GM11168 (cell line): ENCODE measurements at regions not wholly inside any gene's neighbourhood (a gene's known extent, or its start where the extent isn't known, plus 50 kb on each side); places are given as distances from the start of the nearest gene placed in this dataset.

Experiments
- in situ Hi-C: fragments of 300-500 bp; cut with MboI; formaldehyde crosslinking; loops from one replicate; pipeline ENCODE4 v1.12.0; 2022; ENCODE audit warnings: low sequenced_read_pairs; ENCODE audit not compliant: unreplicated experiment

DNA sequence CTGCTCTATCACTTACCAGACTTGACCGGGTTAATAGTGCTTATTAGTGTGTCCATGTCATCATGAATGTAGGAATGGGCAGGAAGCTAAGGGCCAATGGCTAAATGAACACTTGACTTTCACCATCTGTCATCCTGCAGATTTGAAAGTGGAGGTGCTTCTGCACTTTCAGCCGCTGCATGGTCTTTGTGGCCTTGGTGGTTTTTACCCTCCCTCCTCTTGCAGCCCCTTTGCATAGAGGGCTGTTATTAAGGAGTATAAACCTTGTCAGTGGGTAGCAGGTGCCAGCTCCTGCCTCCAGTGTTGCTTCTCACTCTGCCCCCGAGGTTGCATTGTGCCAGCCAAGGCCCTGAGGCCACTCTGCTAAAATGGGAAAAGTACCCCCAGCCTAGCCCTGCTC lies 122.2 kb upstream of the TNFAIP3 start:
- in situ Hi-C loops, result no loop called here

DNA sequence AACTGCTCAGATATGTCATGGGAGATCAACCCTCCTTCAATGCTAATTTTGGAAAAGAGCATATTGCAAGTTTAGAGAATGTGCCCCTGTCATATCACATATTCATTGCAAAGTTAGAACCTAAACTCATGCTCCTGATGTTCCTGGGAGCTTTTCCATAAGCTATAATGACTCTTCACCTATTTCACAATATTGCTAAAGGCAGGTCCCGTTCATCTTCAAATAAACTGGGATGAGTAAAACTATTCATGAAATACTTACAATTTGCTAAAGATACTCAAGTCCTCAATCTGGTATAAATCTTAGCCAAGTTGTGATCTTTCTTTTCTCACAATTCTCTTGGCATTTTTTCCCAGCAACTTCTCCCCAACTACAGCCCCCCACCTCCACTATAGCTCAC lies 121.7 kb upstream of the TNFAIP3 start:
- in situ Hi-C loops, result no loop called here

DNA sequence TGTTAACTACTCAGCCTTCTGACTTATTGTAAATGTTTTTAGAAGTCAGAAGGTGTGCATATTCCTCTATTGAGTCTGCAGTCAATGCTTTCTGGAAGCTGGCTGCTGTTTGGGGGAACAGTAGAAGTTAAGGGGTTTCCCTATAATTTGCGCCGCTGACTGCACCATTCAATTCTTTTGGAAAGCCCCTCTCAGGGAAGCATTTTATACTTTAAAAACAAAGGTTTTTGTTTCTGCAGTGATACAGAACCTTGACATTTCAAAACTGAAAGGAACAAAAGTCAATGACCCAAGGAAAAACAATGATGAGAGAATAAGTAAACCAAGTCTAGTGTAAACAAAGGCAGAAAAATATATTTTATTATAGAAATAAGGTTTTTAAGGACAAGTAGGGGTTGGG lies 120.8 kb upstream of the TNFAIP3 start:
- in situ Hi-C loops, result no loop called here

DNA sequence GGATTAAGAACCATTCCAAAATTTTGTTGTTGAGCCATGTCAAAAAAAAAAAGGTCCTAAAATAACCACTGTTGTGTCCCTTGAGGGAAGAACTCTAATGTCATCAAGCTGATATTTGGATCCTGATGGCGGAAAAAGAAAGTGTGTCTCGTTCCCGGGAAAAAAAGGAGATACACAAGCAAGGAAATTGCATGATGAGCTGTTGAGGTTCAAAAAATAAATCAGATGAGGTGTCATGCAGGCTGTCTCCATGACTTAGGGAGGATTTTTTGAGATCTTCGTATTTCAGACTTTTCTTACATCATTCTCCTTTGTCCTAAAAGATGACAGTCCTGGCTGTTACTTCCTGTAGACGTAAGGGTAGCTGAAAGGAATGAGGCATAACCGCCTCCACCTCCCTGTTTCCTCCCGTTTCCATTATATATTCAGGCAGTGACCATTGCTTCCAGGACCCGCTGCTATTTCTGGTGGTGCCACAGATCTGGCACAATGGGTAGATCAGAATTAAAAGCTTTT lies 117.3 kb upstream of the TNFAIP3 start:
- in situ Hi-C loops, result no loop called here

DNA sequence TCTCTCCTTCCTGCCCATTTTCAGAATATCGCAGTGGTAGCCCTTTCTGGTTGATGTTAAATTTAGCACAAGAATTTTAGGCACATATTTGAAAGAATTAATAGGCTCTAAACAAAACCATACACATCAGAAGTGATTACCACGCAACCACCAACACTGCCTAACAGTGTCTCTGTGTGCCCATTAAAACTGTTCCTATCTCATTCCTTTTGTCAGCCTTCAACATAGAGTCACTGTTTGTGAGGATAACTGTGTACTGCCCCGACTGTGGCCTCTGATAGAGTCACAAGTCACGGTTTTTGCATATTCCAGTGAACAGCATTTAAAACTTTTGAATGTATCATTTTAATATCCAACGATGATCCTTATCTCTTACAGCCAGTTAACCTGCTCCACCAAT lies 116.8 kb upstream of the TNFAIP3 start:
- in situ Hi-C loops, result no loop called here

DNA sequence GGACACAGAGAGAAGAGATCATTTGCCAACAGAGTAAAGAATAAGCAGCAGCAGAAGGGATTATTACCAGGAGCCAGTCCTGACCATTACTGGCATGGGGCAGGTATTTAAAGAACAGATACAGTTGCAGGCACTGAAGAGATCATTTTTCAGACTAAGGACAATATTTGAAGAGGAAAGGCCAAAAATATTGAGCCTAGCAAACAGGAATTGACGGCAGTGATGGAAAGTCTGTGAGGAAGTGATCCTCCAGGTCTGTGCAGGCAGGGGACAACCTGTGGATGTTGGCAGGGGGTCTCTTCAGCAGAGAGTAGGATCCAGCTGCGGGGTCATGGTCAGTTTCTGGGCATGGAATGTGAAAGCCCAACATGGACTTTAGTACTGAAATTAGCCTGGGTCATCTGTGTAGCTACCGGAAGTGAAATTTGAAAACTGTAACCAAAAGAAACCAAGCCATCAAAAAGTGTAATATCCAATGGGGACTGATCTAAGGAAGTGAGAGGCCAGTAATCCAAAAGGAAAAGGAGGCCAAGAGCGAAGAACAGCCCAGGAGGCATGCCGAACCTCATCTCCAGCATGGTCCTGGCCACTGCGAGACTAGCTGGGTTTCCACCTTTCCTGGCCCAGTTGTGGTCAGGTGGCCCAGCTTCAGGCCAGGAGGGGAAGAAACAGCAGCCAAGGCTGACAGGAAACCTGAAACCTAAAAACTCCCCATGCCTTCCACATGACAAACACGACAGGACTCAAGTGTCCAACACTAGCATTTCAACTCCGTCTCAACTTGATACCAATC lies 115.1 kb upstream of the TNFAIP3 start:
- in situ Hi-C loops, result no loop called here

DNA sequence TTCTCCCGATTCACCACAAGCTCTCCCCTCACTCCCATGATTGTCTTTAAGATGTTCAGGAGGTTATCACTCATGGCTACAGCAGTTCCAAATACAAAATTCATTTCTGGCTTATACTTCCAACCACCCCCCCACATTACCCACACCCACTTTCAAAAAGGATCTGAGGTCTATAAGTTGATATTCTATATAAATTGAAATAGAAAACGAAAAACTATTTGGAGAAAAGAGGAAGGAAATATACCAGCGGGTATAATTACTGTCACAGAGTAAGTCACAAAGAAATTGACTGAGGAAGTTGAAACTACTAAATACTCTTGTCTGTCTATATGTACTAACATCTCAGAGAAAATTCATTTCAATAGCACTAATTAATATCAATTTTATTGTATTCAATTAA lies 112.7 kb upstream of the TNFAIP3 start:
- in situ Hi-C loops, result no loop called here

DNA sequence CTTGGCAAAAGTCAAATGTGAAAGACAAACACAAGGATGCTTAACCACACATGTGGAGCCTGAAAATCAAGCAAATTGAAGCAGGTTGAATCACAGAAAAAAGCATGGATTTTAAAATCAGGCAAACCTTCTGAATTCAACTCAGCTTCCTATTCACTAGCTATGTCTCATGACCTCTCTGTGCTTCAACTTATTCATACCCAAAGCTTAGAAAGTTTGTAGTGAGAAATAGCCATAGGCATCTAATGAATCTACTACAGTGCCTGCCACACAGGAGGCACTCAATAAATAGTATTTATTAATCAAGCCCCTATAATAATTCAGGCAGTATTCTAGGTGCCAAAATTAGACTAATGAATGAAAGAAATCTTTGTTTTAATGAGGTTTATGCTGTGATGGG lies 112.2 kb upstream of the TNFAIP3 start:
- in situ Hi-C loops, result no loop called here

DNA sequence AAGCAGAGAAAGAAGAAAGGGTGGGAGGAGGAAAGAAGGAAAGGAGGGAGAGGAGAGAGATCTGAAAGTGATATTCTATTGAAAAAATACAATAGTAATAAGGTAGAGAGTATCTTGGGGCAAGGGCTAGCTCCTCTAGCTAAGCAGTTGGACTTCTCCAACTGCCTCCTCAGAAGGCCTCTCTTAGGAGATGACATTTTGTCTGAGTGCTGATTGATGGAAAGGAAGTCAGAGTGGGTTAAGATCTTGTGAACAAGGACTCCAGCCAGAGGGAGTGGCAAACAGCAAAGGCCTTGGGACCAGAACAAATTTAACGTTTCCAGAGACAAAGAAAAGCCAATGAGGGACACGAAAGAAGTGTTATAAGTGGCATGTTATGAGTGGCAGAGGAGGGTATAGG lies 111.8 kb upstream of the TNFAIP3 start:
- in situ Hi-C loops, result no loop called here

DNA sequence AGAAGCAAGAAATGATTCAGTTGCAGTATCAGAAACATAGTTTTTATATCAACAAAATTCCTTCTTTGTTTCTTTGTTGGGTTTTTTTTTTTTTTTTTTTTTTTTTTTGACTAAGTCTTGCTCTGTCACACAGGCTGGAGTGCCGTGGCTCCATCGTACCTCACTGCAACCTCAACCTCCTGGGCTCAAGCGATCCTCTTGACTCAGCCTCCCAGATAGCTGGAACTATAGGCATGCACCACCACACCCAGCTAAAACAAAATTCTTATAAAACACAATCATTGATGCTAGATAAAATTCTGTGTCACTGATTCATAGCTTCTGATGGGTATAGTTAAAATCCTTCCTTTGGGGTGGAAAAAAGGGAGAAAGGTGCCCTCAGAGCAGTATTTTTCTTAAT lies 110.3 kb upstream of the TNFAIP3 start:
- in situ Hi-C loops, result no loop called here

DNA sequence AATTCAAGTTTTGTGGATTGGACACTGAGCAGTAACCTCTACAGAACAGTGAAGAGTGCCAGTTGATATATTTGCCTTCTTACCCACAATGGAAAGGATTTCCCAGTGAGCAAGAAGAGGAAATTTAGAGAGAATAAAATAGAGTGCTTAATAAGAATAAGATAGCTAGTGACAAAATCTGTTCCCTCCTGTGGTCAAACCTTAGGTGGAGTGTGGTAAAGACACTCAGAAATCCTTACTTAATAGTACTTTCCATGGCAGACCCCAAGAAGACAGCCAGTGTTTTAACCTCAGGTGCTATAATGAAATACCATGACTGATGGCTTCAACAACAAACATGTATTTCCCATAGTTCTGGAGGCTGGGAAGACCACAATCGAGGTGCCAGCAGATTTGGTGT lies 108.4 kb upstream of the TNFAIP3 start:
- in situ Hi-C loops, result no loop called here

DNA sequence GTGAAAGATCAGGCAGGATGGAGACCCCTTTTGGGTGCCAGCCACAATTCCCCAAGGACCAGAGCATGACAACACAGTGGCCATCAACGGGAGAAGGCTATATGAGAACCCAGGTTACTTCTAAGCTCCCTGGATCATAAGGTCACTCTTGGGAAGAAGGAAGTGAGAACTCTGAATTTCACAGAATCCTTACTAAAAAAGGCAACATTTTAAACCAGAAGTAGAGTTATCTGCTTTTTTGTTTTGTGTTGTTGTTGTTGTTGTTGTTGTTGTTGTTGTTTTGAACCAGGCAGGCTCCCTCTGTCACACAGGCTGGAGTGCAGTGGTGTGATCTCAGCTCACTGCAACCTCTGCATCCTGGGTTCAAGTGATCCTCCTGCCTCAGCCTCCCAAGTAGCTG lies 107.4 kb upstream of the TNFAIP3 start:
- in situ Hi-C loops, result no loop called here

DNA sequence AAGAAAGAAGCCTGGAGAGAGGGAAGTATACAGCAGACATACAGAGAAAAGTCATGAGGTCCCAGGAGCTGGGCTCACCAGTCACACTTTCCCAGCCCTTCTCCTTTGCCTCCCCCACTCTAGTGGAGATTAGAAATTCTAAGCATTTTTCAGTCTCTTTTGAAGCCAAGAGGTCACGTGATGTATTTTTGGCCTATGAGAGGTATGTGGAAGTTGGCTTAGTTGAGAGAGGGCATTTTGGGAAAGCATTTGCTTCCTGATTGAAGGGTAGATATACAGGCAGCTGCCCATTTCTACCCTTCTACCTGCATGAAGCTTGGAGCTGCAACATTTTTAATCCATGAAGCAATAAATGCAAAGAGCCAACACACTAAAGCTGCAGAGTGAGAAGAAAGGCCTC lies 106.0 kb upstream of the TNFAIP3 start:
- in situ Hi-C loops, result no loop called here

DNA sequence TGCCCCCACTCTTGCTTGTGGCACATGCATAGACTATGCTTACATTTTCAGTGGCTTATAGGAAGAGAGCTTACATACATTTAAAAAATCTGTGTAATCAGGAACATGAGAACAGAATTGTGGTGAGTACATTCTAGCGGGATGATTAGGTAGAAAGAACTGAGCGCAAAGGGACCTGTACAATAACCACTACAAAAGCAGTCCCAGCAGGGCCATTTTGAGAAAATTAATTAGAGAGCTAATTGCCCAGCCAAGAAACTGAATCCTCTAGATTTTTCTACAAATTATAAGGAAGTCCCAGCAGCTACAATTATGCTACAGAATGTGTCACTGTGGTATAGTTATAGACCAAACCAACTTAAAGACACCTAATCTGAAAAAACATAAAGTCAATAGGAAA lies 105.6 kb upstream of the TNFAIP3 start:
- in situ Hi-C loops, result no loop called here

DNA sequence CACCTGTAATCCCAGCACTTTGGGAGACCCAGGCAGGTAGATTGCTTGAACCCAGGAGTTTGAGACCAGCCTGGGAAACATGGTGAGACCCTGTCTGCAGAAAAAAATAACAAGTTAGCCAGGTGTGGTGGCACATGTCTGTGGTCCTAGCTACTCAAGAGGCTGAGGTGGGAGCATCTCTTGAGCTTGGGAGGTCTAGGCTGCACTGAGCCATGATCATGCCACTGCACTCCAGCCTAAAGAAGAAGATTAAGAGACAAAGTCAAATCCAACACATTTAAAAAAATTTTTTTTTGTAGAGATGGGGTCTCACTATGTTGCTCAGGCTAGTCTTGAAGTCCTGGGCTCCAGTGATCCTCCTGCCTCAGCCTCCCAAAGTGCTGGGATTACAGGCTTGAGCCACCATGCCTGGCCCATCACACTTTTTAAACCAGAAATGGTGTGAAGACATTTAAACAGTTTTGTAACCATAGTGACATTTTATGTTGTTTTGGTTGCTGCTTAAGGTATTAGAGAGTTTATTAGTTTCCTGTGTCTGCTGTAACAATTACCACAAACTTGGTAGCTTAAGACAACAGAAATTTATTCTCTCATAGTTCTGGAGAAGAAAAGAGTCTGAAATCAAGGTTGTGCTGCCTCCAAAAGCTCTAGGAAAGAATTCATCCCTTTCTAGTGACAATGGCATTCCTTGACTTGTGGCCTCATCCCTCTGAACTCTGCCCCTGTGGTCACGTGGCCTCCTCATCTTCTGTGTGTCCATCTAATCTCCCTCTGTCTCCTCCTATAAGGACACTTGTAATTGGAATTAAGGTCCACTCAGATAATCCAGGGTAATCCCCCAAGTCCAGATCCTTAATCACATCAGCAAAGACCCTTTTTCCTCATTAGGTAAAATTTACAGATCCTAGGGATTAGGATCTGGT lies 104.6 kb upstream of the TNFAIP3 start:
- in situ Hi-C loops, result no loop called here

DNA sequence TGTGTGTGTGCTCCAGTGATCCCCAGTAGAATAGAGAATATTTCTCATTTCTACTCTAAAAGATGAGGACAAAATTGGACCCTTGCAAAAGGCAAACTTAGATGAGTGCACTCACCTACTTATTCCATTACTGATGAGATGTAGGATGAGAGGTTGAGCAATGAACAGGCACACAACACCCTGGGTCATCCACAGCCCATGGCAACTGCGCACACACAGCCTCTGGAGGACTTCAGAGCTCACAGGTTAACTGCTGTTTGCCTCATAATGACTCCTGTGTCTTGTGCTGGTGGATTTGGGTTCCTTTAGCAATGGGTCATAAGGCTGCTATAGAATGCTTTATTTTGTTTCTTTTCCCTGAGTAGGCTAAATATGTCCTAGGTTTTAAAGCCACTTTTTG lies 103.6 kb upstream of the TNFAIP3 start:
- in situ Hi-C loops, result no loop called here

DNA sequence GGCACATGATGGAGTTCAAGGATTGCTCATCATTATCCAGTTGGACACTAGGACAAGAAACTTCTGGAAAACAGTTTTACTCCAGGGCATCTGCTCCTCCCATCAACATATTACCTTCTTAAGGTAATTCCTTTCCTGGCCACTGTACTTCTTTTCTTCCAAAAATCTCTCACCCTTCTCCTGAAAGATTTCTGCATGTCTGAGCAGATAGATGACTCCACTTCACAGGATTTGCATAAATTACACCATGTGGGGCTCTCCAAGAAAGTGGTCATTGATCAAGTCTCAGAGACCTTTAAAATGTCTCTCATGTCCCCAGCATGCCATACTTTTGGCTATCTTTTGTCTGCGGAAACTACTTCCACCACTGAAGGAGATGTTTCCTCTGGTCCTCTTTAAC lies 103.2 kb upstream of the TNFAIP3 start:
- in situ Hi-C loops, result no loop called here

DNA sequence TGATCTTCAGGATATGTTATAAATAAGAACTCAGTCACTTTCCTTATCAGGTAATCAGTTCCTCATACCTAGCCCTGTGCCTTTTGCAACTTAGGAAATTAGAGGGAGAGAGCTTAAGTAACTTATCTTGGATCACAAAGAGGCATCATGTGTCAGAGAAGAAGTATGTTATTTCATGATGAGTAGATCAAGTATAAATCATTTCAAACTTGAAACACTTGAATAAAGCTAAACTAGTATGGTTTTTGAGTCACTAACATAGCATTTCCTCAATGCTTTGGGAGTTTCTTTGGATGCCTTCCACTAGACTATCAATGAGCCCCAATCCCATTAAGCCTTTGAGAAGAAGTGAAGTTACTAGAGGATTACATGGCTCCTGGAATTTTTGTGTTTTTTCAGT lies 102.6 kb upstream of the TNFAIP3 start:
- in situ Hi-C loops, result no loop called here

DNA sequence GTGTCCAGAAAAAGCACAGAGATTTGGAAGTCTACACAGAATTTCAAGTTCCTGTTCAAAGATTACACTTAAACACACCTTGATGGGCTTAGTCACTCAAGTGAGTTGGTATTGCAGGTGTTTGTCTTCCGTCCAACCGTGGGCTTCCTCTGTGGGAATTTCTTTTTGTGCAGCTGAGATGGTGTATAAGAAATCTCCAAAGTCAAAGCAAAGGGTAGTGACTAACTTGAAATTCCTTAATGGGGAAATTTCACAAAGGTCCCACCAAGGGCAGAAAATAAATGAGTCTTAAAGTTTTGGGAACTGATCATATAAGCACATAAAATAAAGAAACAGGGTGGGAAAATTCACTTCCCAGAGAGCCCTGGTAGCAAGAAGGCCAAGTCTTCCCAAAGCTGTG lies 102.0 kb upstream of the TNFAIP3 start:
- in situ Hi-C loops, result no loop called here

DNA sequence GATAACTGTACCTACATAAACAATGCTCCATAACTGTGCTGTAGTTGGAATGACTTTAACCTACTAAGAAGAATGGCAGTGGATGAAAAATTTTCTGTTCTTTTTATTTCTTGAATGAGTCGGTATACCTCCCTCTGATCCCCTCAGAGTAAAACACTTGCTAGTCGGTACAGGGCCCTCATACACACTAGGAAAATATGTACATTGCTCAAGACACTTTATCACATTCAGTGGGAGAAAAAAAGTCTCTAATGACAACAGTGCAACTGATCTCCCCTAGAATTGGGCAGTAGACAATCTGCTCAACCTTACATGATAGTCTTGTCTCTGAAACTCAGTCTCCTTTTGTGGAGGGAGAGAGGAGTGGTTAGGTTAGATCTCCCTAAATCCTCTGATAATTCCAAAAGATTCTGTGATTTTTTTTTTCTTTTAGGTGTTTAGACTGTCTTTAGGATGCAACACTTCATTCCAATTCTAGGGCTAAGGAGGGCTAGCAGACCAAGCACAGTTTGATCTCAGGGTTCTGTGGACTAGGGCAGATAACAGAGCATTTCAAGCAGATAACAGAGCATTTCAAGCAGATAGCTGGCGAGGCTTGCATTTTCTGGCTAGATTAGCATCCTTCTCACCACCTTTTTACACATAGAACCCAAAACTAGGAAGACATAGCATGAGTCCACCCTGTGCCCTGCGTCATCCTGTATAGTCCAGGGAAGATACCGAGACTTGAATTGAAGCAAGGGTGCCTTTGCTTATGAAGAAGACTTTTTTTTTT lies 100.3 kb upstream of the TNFAIP3 start:
- in situ Hi-C loops, result no loop called here

DNA sequence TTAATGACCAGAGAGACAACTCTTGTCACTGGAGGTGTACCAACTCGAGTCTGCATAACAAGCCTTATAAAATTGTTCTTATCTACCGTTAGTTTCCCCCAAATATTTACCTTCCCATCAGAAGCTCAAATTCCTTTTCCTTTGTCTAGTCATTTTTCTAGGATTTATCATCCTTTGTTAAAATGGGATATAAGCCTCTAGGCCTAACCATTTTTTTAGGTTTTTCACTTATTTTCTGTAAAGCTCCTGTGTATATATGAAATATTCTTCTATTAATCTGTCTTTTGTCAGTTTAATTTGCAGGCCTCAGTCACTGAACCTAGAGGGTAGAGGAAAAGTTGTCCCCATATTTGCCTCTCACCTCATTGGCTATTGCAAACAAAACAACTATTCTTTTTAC lies 99.6 kb upstream of the TNFAIP3 start:
- in situ Hi-C loops, result no loop called here
